Activated CD4-positive, alpha-beta T cell treated with anti-CD3 and anti-CD28 coated beads for 24 hours (primary cell): ENCODE measurements at regions not wholly inside any gene's neighbourhood (a gene's known extent, or its start where the extent isn't known, plus 50 kb on each side); places are given as distances from the start of the nearest gene placed in this dataset.
"Not testable (repeated sequence)": the region's sequence is repeated elsewhere in the genome, so short reads cannot be mapped to it uniquely, and the experiment has no call there.

Experiments used
- DNase-seq, 2 donors: peaks; one replicate each; pipeline ENCODE4 v3.0.0-alpha.2; 2020; ENCODE audit warnings: low read depth in 2 of 2

GRCh38 chr14:105968291-105968690 is 441.9 kb downstream of the TMEM121 start:
- DNase-seq = no peak

- DNase-seq = not testable (repeated sequence)
Observed at GRCh38 chr14:105969026-105969425, 442.6 kb downstream of the TMEM121 start.

GRCh38 chr14:105970821-105971220 is 444.4 kb downstream of the TMEM121 start:
- DNase-seq = not testable (repeated sequence)

GRCh38 chr14:105971593-105972500 is 445.5 kb downstream of the TMEM121 start:
- DNase-seq = no peak

- DNase-seq = peak; percentile 41 to 65
Observed at GRCh38 chr14:105974902-105975301, 448.5 kb downstream of the TMEM121 start.

- DNase-seq = no peak
Observed at GRCh38 chr14:105978618-105979295, 452.4 kb downstream of the TMEM121 start.

GRCh38 chr14:105979446-105979845 is 453.1 kb downstream of the TMEM121 start:
- no peak for DNase-seq

- DNase-seq = no peak
Observed at GRCh38 chr14:105980224-105980623, 453.8 kb downstream of the TMEM121 start.

- not testable (repeated sequence) for DNase-seq
Observed at GRCh38 chr14:105981517-105982302, 455.3 kb downstream of the TMEM121 start.

GRCh38 chr14:105982664-105983063 is 456.3 kb downstream of the TMEM121 start:
- DNase-seq = no peak

GRCh38 chr14:105986894-105987284 is 460.5 kb downstream of the TMEM121 start:
- DNase-seq = no peak

GRCh38 chr14:105987563-105987962 is 461.2 kb downstream of the TMEM121 start:
- no peak for DNase-seq

GRCh38 chr14:105989566-105990302 is 463.4 kb downstream of the TMEM121 start:
- DNase-seq = no peak

- not testable (repeated sequence) for DNase-seq
Observed at GRCh38 chr14:105991677-105992076, 465.3 kb downstream of the TMEM121 start.

- DNase-seq = no peak
Observed at GRCh38 chr14:105993814-105994213, 467.4 kb downstream of the TMEM121 start.

- not testable (repeated sequence) for DNase-seq
Observed at GRCh38 chr14:105995011-105995710, 468.8 kb downstream of the TMEM121 start.

GRCh38 chr14:105998597-105998996 is 472.2 kb downstream of the TMEM121 start:
- DNase-seq = not testable (repeated sequence)

- peak; percentile 73 to 90 for DNase-seq
Observed at GRCh38 chr14:105999361-106000028, 473.1 kb downstream of the TMEM121 start.

GRCh38 chr14:106000029-106000511 is 473.7 kb downstream of the TMEM121 start:
- peak in 1 of 2 donors; percentile 57 for DNase-seq

GRCh38 chr14:106001277-106001676 is 474.9 kb downstream of the TMEM121 start:
- not testable (repeated sequence) for DNase-seq
